Lung (tissue), 11 donors: ENCODE measurements at regions not wholly inside any gene's neighbourhood (a gene's known extent, or its start where the extent isn't known, plus 50 kb on each side); places are given as distances from the start of the nearest gene placed in this dataset.

Source experiments
- ATAC-seq: fragments of 200-7000 bp; cut with Tn5 transposase; one replicate; pipeline ENCODE4 v1.9.1; 2020; ENCODE audit warnings: moderate number of reproducible peaks; ENCODE audit not compliant: insufficient read depth, low FRiP score
- DNase-seq, 3 donors: peaks; one replicate each; pipeline ENCODE4 v3.0.0-alpha.2; 2013 to 2017
- H3K27ac ChIP-seq, 2 donors: one replicate each; pipeline ENCODE4 v1.5.1; 2013; ENCODE audit warnings: mild to moderate bottlenecking in 2 of 2, moderate library complexity in 2 of 2, control low read depth in 1 of 2, inconsistent platforms in 1 of 2, low read depth in 1 of 2, low read length in 1 of 2
- H3K27me3 ChIP-seq, 3 donors: one replicate each; pipeline ENCODE4 v1.5.1; 2013; ENCODE audit warnings: low read length in 2 of 3; ENCODE audit not compliant: control insufficient read depth in 3 of 3, insufficient read depth in 3 of 3
- H3K36me3 ChIP-seq, 4 donors: one replicate each; pipeline ENCODE4 v1.5.1; 2013; ENCODE audit warnings: low read length in 4 of 4, mild to moderate bottlenecking in 1 of 4, moderate library complexity in 1 of 4; ENCODE audit not compliant: control insufficient read depth in 4 of 4, insufficient read depth in 4 of 4
- H3K4me1 ChIP-seq, 5 donors: one replicate each; pipeline ENCODE4 v1.5.1; 2013; ENCODE audit warnings: low read length in 5 of 5, mild to moderate bottlenecking in 2 of 5, moderate library complexity in 1 of 5; ENCODE audit not compliant: control insufficient read depth in 5 of 5, insufficient read depth in 5 of 5
- H3K4me3 ChIP-seq: one replicate; pipeline ENCODE4 v1.5.1; 2013; ENCODE audit warnings: mild to moderate bottlenecking, control low read depth, moderate library complexity
- H3K9ac ChIP-seq, 2 donors: one replicate each; pipeline ENCODE4 v1.5.1; 2013; ENCODE audit warnings: low read length in 2 of 2, control low read depth in 1 of 2; ENCODE audit not compliant: insufficient read depth in 1 of 2
- H3K9me3 ChIP-seq, 4 donors: one replicate each; pipeline ENCODE4 v1.5.1; 2013; ENCODE audit warnings: low read length in 3 of 4, mild to moderate bottlenecking in 1 of 4, moderate library complexity in 1 of 4; ENCODE audit not compliant: control insufficient read depth in 4 of 4, insufficient read depth in 3 of 4
- WGBS, 2 donors: extraction: QIAGEN DNeasy Blood & Tissue Kit; methylation state at CpG; one replicate each; pipeline ENCODE4 v1.1.7; 2013; 5-methylcytosine and 5-hydroxymethylcytosine counted together
- TF ChIP-seq, protein P1 (sequence below): IDR thresholded peaks from 2 replicates; pipeline ENCODE4 v1.5.1; 2012; ENCODE audit warnings: mild to moderate bottlenecking; ENCODE audit errors: control extremely low read depth, extremely low read depth
- donor health status: control.
- donor health status: control.
- donor health status: Bipolar disorder and iron deficiency.
- donor health status: healthy.
- donor health status: DM: yes; HTN: yes; CAD: no.

DNA sequence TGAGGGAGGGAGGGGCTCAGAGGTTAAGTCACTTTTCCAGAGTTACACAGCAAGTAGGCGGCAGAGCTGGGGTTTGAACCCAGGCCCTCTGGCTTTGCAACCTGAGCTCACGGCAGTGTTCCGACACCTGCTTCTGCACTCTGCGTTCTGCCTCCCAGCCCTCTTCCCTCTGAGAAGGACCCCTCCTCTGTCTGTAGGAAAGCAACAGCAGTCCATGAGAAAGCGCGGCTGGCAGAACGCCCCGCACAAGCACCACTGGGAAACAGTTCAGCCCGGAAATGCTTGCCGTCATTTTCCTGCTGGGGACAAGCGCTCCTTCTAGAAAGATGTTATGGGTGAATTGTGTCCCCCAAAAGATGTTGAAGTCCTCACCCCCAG, 241.1 kb downstream of the NPHP4 start:
- ATAC-seq: no peak
- Histone ChIP-seq H3K4me1 (peaks cover 0 to 32% (median 14%) of the 10 kb centered on the region in 5 donors), H3K9me3 (peaks cover 0 to 2% (median 0%) of the 10 kb centered on the region in 4 donors), H3K9ac (no peak overlapping the region), H3K4me3 (no peak overlapping the region), H3K36me3 (no peaks in the 10 kb centered on the region), H3K27ac (no peak overlapping the region), H3K27me3 (peaks cover 0 to 9% (median 0%) of the 10 kb centered on the region in 3 donors)
- WGBS, 2 donors: 49 to 77% methylated on average over 11 of the region's 11 CpGs
- peak; percentile 60 to 76 (median 61) for DNase-seq
- TF ChIP-seq, protein P1, sequence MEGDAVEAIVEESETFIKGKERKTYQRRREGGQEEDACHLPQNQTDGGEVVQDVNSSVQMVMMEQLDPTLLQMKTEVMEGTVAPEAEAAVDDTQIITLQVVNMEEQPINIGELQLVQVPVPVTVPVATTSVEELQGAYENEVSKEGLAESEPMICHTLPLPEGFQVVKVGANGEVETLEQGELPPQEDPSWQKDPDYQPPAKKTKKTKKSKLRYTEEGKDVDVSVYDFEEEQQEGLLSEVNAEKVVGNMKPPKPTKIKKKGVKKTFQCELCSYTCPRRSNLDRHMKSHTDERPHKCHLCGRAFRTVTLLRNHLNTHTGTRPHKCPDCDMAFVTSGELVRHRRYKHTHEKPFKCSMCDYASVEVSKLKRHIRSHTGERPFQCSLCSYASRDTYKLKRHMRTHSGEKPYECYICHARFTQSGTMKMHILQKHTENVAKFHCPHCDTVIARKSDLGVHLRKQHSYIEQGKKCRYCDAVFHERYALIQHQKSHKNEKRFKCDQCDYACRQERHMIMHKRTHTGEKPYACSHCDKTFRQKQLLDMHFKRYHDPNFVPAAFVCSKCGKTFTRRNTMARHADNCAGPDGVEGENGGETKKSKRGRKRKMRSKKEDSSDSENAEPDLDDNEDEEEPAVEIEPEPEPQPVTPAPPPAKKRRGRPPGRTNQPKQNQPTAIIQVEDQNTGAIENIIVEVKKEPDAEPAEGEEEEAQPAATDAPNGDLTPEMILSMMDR: no peak

DNA sequence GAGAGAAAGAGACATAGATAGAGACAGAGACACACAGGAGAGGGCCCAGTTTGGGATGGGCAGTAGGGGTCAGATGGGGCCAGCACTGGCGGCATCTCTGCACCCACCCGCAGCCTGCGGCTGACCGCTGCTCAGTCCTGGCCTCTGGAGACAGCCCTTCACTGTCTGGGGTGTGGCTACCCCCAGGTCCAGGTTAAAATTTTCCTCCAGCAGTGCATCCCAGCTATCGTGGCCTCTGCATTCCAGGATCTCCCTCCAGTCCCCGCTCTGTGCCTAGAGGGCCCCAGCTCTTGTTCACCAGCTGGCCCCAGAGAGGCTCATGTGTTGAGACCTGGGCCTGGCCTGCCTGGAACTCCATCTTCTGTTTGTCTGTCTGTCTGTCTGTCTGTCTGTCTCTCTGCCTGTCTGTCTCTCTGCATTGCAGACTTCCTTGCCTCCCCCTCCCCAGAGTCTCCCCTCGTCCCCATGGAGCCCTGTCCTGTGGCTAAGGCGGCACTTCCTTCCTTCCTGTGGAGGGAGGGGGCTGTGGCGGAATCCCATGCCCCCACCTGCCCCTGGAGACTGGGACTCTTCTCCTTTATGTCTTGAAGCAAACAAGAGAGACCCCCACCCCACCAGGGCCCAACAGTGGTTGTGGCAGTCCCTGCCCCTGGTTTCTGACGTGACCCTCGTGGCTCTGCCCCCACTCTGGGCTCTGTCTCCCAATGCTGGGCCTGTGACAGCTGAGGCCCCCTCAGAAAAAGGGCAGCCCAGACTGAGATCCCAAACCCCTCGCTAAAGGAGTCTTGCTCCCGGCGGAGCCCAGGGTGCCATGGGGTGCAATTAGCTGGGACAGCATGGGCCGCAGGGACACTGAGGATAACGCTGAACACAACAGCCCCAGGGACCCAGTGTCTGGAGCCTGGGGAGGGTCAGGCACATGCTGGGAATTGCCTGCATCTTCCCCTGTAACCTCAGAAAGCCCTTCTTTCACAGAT, 241.8 kb downstream of the NPHP4 start:
- H3K4me3 ChIP-seq: no peak overlapping the region
- H3K9me3 ChIP-seq: peaks cover 0 to 2% (median 0%) of the 10 kb centered on the region in 4 donors
- no peaks in the 10 kb centered on the region for H3K36me3 ChIP-seq
- peaks cover 0 to 12% (median 0%) of the 10 kb centered on the region in 3 donors for H3K27me3 ChIP-seq
- WGBS, 2 donors: 72% methylated on average over 16 of the region's 16 CpGs
- ATAC-seq: no peak
- TF ChIP-seq, protein P1: no peak
- no peak overlapping the region for H3K27ac ChIP-seq
- no peak for DNase-seq
- peaks cover 0 to 32% (median 14%) of the 10 kb centered on the region in 5 donors for H3K4me1 ChIP-seq
- H3K9ac ChIP-seq: no peak overlapping the region

DNA sequence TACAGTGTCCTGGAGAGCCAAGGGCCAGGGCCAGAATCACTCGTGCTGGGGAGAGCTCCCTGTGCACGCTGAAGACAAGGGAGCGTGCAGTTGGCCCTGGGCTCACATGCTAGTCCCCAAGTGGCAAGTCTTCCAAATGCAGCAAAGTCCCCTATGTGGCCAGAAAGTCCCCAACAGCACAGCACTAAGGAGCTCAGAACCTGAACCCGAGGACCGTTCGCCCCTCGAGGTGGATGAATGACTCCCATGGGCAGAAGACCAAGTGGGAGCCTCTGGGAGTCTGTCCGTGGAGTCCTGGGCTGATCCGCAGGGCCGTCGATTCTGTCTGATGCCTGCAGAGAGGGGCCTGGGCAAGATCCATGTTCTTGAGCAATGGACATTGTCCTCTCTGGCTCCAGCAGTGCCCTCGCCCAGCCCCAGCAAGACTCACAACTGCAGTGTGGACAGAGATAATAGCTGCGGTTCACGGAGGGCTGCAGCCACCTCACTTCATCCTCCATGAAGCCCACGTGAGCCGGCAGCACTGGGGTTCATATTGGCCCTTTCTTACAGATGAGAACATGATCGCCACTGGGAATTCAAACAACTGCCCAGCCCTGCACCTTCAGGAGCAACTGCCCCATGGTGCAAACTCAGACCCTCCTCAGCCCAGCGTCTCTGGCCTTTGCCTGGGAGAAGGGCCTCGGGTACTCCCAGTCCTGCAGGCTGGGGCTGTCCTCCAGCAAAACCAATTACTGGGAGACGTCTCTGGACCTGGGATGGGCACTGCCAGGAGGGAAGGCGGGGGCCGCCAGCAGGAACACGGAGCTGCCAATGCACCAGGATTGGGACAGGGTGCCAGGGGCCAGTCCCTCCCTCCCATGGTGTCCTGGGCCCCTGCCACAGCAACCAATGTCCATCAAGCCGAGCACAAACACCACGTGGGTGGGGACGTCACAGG, 243.7 kb downstream of the NPHP4 start:
- no peaks in the 10 kb centered on the region for H3K36me3 ChIP-seq
- no peak overlapping the region for H3K27ac ChIP-seq
- no peak for DNase-seq
- H3K9me3 ChIP-seq: peaks cover 0 to 3% (median 0%) of the 10 kb centered on the region in 4 donors
- peaks cover 0 to 12% (median 0%) of the 10 kb centered on the region in 3 donors for H3K27me3 ChIP-seq
- WGBS, 2 donors: 86 to 89% methylated on average over 26 of the region's 26 CpGs
- no peak for ATAC-seq
- H3K4me3 ChIP-seq: no peak overlapping the region
- H3K4me1 ChIP-seq: peaks cover 0 to 40% (median 14%) of the 10 kb centered on the region in 5 donors
- H3K9ac ChIP-seq: no peak overlapping the region
- TF ChIP-seq, protein P1: no peak
